Thoracic aorta (tissue), 2 donors: ENCODE measurements at regions not wholly inside any gene's neighbourhood (a gene's known extent, or its start where the extent isn't known, plus 50 kb on each side); places are given as distances from the start of the nearest gene placed in this dataset.

Experiments
- ATAC-seq: fragments of 150-250 bp; one replicate; pipeline ENCODE4 v1.8.0; 2017; ENCODE audit warnings: low read depth; ENCODE audit not compliant: insufficient number of reproducible peaks, low FRiP score
- DNase-seq: peaks from one replicate; pipeline ENCODE4 v3.0.0-alpha.2; 2020; ENCODE audit warnings: low spot score
- H3K27ac ChIP-seq, 2 donors: fragments of 200-600 bp; sonication (generic); 1 replicate in 1 of 2; 2 replicates in 1 of 2; pipeline ENCODE4 v1.5.1; 2016; ENCODE audit warnings: mild to moderate bottlenecking in 2 of 2, moderate library complexity in 2 of 2
- H3K27me3 ChIP-seq: fragments of 200-600 bp; sonication (generic); replicated peaks from 2 replicates; pipeline ENCODE4 v1.6.0; 2016; ENCODE audit warnings: mild to moderate bottlenecking; ENCODE audit not compliant: insufficient read depth
- H3K36me3 ChIP-seq: fragments of 200-600 bp; sonication (generic); one replicate; pipeline ENCODE4 v1.5.1; 2016
- H3K4me1 ChIP-seq, 2 donors: fragments of 200-600 bp; sonication (generic); 1 replicate in 1 of 2; 2 replicates in 1 of 2; pipeline versions ENCODE4 v1.5.1 to v1.6.0; 2016; ENCODE audit warnings: low read depth in 2 of 2, mild to moderate bottlenecking in 1 of 2; ENCODE audit not compliant: control insufficient read depth in 1 of 2
- H3K4me3 ChIP-seq: fragments of 200-600 bp; sonication (generic); 2 replicates; pipeline ENCODE4 v1.5.1; 2016; ENCODE audit warnings: mild to moderate bottlenecking
- H3K9me3 ChIP-seq: fragments of 200-600 bp; sonication (generic); 2 replicates; pipeline ENCODE4 v1.5.1; 2016
- CTCF ChIP-seq: fragments of 200-600 bp; sonication (generic); IDR thresholded peaks from one replicate; pipeline ENCODE4 v1.5.1; 2019; ENCODE audit warnings: antibody characterized with exemption

- Histone ChIP-seq H3K4me3 (no peak overlapping the region), H3K27ac (no peak overlapping the region), H3K27me3 (no peaks in the 10 kb centered on the region), H3K36me3 (no peaks in the 10 kb centered on the region), H3K4me1 (no peaks in the 10 kb centered on the region), H3K9me3 (no peaks in the 10 kb centered on the region)
- TF ChIP-seq CTCF, result no peak
- ATAC-seq (no peak), DNase-seq (no peak)
Observed at GRCh38 chr6:88232753-88233152, 66.6 kb upstream of the CNR1 start.

- Histone ChIP-seq H3K27me3 (no peaks in the 10 kb centered on the region), H3K27ac (no peak overlapping the region), H3K9me3 (no peaks in the 10 kb centered on the region), H3K4me1 (no peaks in the 10 kb centered on the region), H3K36me3 (no peaks in the 10 kb centered on the region), H3K4me3 (no peak overlapping the region)
- TF ChIP-seq CTCF, result no peak
- DNase-seq (no peak), ATAC-seq (no peak)
Observed at GRCh38 chr6:88223298-88223697, 57.2 kb upstream of the CNR1 start.

GRCh38 chr6:88220493-88220892 is 54.3 kb upstream of the CNR1 start:
- Histone ChIP-seq H3K27ac (no peak overlapping the region), H3K4me1 (no peaks in the 10 kb centered on the region), H3K36me3 (no peaks in the 10 kb centered on the region), H3K9me3 (no peaks in the 10 kb centered on the region), H3K4me3 (no peak overlapping the region), H3K27me3 (no peaks in the 10 kb centered on the region)
- TF ChIP-seq CTCF, result no peak
- DNase-seq (no peak), ATAC-seq (no peak)

- Histone ChIP-seq H3K4me1 (no peaks in the 10 kb centered on the region), H3K36me3 (no peaks in the 10 kb centered on the region), H3K9me3 (no peaks in the 10 kb centered on the region), H3K4me3 (no peak overlapping the region), H3K27ac (no peak overlapping the region), H3K27me3 (no peaks in the 10 kb centered on the region)
- no peak for ATAC-seq
- DNase-seq, result no peak
- no peak for TF ChIP-seq CTCF
Observed at GRCh38 chr6:88216182-88216581, 50.0 kb upstream of the CNR1 start.
